ENCODE measurements at regions not wholly inside any gene's neighbourhood (a gene's known extent, or its start where the extent isn't known, plus 50 kb on each side); places are given as distances from the start of the nearest gene placed in this dataset.

- Histone ChIP-seq H3K9me3 (ENCODE audit: control insufficient read depth, insufficient read depth, low read length) (no peaks in the 10 kb centered on the region), H3K4me3 (ENCODE audit: low read depth, low read length) (no peak overlapping the region), H3K27me3 (ENCODE audit: control insufficient read depth, insufficient read depth, low read length) (no peaks in the 10 kb centered on the region), H3K27ac (ENCODE audit: low read depth, low read length) (no peak overlapping the region), H3K4me1 (ENCODE audit: control insufficient read depth, insufficient read depth, low read length) (peaks cover 5% of the 10 kb centered on the region), H3K36me3 (ENCODE audit: control insufficient read depth, insufficient read depth, low read length) (no peaks in the 10 kb centered on the region)
- no peak for DNase-seq (ENCODE audit: low read depth in 4 of 6, low spot score in 6 of 6)
- WGBS (ENCODE audit: insufficient coverage) = 93% methylated on average over 1 of the region's 1 CpG
These were observed 186.4 kb downstream of the ARHGAP12 start for GRCh38 chr10:31742255-31742654.

GRCh38 chr10:31741473-31741872 lies 187.2 kb downstream of the ARHGAP12 start:
- Histone ChIP-seq H3K9me3 (ENCODE audit: control insufficient read depth, insufficient read depth, low read length) (no peaks in the 10 kb centered on the region), H3K4me3 (ENCODE audit: low read depth, low read length) (no peak overlapping the region), H3K4me1 (ENCODE audit: control insufficient read depth, insufficient read depth, low read length) (peaks cover 5% of the 10 kb centered on the region), H3K36me3 (ENCODE audit: control insufficient read depth, insufficient read depth, low read length) (no peaks in the 10 kb centered on the region), H3K27ac (ENCODE audit: low read depth, low read length) (no peak overlapping the region), H3K27me3 (ENCODE audit: control insufficient read depth, insufficient read depth, low read length) (no peaks in the 10 kb centered on the region)
- DNase-seq (ENCODE audit: low read depth in 4 of 6, low spot score in 6 of 6) = no peak

GRCh38 chr10:31739711-31740110 lies 188.9 kb downstream of the ARHGAP12 start:
- peak in 1 of 6 donors; percentile 42 for DNase-seq (ENCODE audit: low read depth in 4 of 6, low spot score in 6 of 6)
- no CpG with 5 or more reads among the region's 1 CpG for WGBS (ENCODE audit: insufficient coverage)
- no peak overlapping the region for H3K27ac ChIP-seq (ENCODE audit: low read depth, low read length)

GRCh38 chr10:31739146-31739545 lies 189.5 kb downstream of the ARHGAP12 start:
- H3K27ac ChIP-seq (ENCODE audit: low read depth, low read length) = no peak overlapping the region
- WGBS (ENCODE audit: insufficient coverage) = 100% methylated on average over 1 of the region's 2 CpGs
- H3K27me3 ChIP-seq (ENCODE audit: control insufficient read depth, insufficient read depth, low read length) = no peaks in the 10 kb centered on the region
- no peak for DNase-seq (ENCODE audit: low read depth in 4 of 6, low spot score in 6 of 6)
- no peaks in the 10 kb centered on the region for H3K9me3 ChIP-seq (ENCODE audit: control insufficient read depth, insufficient read depth, low read length)
- H3K4me1 ChIP-seq (ENCODE audit: control insufficient read depth, insufficient read depth, low read length) = no peaks in the 10 kb centered on the region
- H3K36me3 ChIP-seq (ENCODE audit: control insufficient read depth, insufficient read depth, low read length) = no peaks in the 10 kb centered on the region
- no peak overlapping the region for H3K4me3 ChIP-seq (ENCODE audit: low read depth, low read length)

More at GRCh38 chr10:31739711-31740110, 188.9 kb downstream of the ARHGAP12 start:
- H3K27me3 ChIP-seq (ENCODE audit: control insufficient read depth, insufficient read depth, low read length) = no peaks in the 10 kb centered on the region
- no peak overlapping the region for H3K4me3 ChIP-seq (ENCODE audit: low read depth, low read length)
- H3K4me1 ChIP-seq (ENCODE audit: control insufficient read depth, insufficient read depth, low read length) = no peaks in the 10 kb centered on the region
- no peaks in the 10 kb centered on the region for H3K36me3 ChIP-seq (ENCODE audit: control insufficient read depth, insufficient read depth, low read length)
- H3K9me3 ChIP-seq (ENCODE audit: control insufficient read depth, insufficient read depth, low read length) = no peaks in the 10 kb centered on the region

GRCh38 chr10:31731711-31732110 lies 196.9 kb downstream of the ARHGAP12 start:
- H3K4me3 ChIP-seq (ENCODE audit: low read depth, low read length) = no peak overlapping the region
- no peaks in the 10 kb centered on the region for H3K36me3 ChIP-seq (ENCODE audit: control insufficient read depth, insufficient read depth, low read length)
- WGBS (ENCODE audit: insufficient coverage) = 100% methylated on average over 1 of the region's 1 CpG
- H3K27ac ChIP-seq (ENCODE audit: low read depth, low read length) = no peak overlapping the region
- no peak for DNase-seq (ENCODE audit: low read depth in 4 of 6, low spot score in 6 of 6)
- H3K9me3 ChIP-seq (ENCODE audit: control insufficient read depth, insufficient read depth, low read length) = no peaks in the 10 kb centered on the region
- no peaks in the 10 kb centered on the region for H3K4me1 ChIP-seq (ENCODE audit: control insufficient read depth, insufficient read depth, low read length)
- H3K27me3 ChIP-seq (ENCODE audit: control insufficient read depth, insufficient read depth, low read length) = no peaks in the 10 kb centered on the region

- Histone ChIP-seq H3K36me3 (ENCODE audit: control insufficient read depth, insufficient read depth, low read length) (no peaks in the 10 kb centered on the region), H3K27ac (ENCODE audit: low read depth, low read length) (no peak overlapping the region), H3K9me3 (ENCODE audit: control insufficient read depth, insufficient read depth, low read length) (no peaks in the 10 kb centered on the region), H3K4me3 (ENCODE audit: low read depth, low read length) (no peak overlapping the region), H3K4me1 (ENCODE audit: control insufficient read depth, insufficient read depth, low read length) (no peaks in the 10 kb centered on the region), H3K27me3 (ENCODE audit: control insufficient read depth, insufficient read depth, low read length) (no peaks in the 10 kb centered on the region)
- WGBS (ENCODE audit: insufficient coverage) = 97% methylated on average over 3 of the region's 3 CpGs
- no peak for DNase-seq (ENCODE audit: low read depth in 4 of 6, low spot score in 6 of 6)
These were observed 197.9 kb downstream of the ARHGAP12 start for GRCh38 chr10:31730776-31731175.

- peak in 1 of 6 donors; percentile 56 for DNase-seq (ENCODE audit: low read depth in 4 of 6, low spot score in 6 of 6)
- H3K36me3 ChIP-seq (ENCODE audit: control insufficient read depth, insufficient read depth, low read length) = no peaks in the 10 kb centered on the region
- no peaks in the 10 kb centered on the region for H3K27me3 ChIP-seq (ENCODE audit: control insufficient read depth, insufficient read depth, low read length)
- H3K27ac ChIP-seq (ENCODE audit: low read depth, low read length) = no peak overlapping the region
- no peaks in the 10 kb centered on the region for H3K4me1 ChIP-seq (ENCODE audit: control insufficient read depth, insufficient read depth, low read length)
- H3K4me3 ChIP-seq (ENCODE audit: low read depth, low read length) = no peak overlapping the region
- no peaks in the 10 kb centered on the region for H3K9me3 ChIP-seq (ENCODE audit: control insufficient read depth, insufficient read depth, low read length)
- WGBS (ENCODE audit: insufficient coverage) = no CpG with 5 or more reads among the region's 2 CpGs
These were observed 199.9 kb downstream of the ARHGAP12 start for GRCh38 chr10:31728698-31729224.

GRCh38 chr10:31725436-31725835 lies 203.2 kb downstream of the ARHGAP12 start:
- WGBS (ENCODE audit: insufficient coverage) = 98% methylated on average over 7 of the region's 7 CpGs
- no peak for DNase-seq (ENCODE audit: low read depth in 4 of 6, low spot score in 6 of 6)
- H3K9me3 ChIP-seq (ENCODE audit: control insufficient read depth, insufficient read depth, low read length) = no peaks in the 10 kb centered on the region
- H3K27me3 ChIP-seq (ENCODE audit: control insufficient read depth, insufficient read depth, low read length) = no peaks in the 10 kb centered on the region
- no peaks in the 10 kb centered on the region for H3K36me3 ChIP-seq (ENCODE audit: control insufficient read depth, insufficient read depth, low read length)
- H3K4me3 ChIP-seq (ENCODE audit: low read depth, low read length) = no peak overlapping the region
- H3K27ac ChIP-seq (ENCODE audit: low read depth, low read length) = no peak overlapping the region
- no peaks in the 10 kb centered on the region for H3K4me1 ChIP-seq (ENCODE audit: control insufficient read depth, insufficient read depth, low read length)

GRCh38 chr10:31724296-31724695 lies 204.3 kb downstream of the ARHGAP12 start:
- WGBS (ENCODE audit: insufficient coverage) = no CpG with 5 or more reads among the region's 5 CpGs
- no peak for DNase-seq (ENCODE audit: low read depth in 4 of 6, low spot score in 6 of 6)
- Histone ChIP-seq H3K4me1 (ENCODE audit: control insufficient read depth, insufficient read depth, low read length) (no peaks in the 10 kb centered on the region), H3K36me3 (ENCODE audit: control insufficient read depth, insufficient read depth, low read length) (no peaks in the 10 kb centered on the region), H3K27me3 (ENCODE audit: control insufficient read depth, insufficient read depth, low read length) (no peaks in the 10 kb centered on the region), H3K4me3 (ENCODE audit: low read depth, low read length) (no peak overlapping the region), H3K9me3 (ENCODE audit: control insufficient read depth, insufficient read depth, low read length) (no peaks in the 10 kb centered on the region), H3K27ac (ENCODE audit: low read depth, low read length) (no peak overlapping the region)

- 79% methylated on average over 4 of the region's 5 CpGs for WGBS (ENCODE audit: insufficient coverage)
- Histone ChIP-seq H3K4me3 (ENCODE audit: low read depth, low read length) (no peak overlapping the region), H3K27ac (ENCODE audit: low read depth, low read length) (no peak overlapping the region), H3K4me1 (ENCODE audit: control insufficient read depth, insufficient read depth, low read length) (no peaks in the 10 kb centered on the region), H3K27me3 (ENCODE audit: control insufficient read depth, insufficient read depth, low read length) (no peaks in the 10 kb centered on the region), H3K9me3 (ENCODE audit: control insufficient read depth, insufficient read depth, low read length) (no peaks in the 10 kb centered on the region), H3K36me3 (ENCODE audit: control insufficient read depth, insufficient read depth, low read length) (no peaks in the 10 kb centered on the region)
- no peak for DNase-seq (ENCODE audit: low read depth in 4 of 6, low spot score in 6 of 6)
These were observed 205.4 kb downstream of the ARHGAP12 start for GRCh38 chr10:31723106-31723750.
